ENCODE measurements at regions not wholly inside any gene's neighbourhood (a gene's known extent, or its start where the extent isn't known, plus 50 kb on each side); places are given as distances from the start of the nearest gene placed in this dataset.

DNA sequence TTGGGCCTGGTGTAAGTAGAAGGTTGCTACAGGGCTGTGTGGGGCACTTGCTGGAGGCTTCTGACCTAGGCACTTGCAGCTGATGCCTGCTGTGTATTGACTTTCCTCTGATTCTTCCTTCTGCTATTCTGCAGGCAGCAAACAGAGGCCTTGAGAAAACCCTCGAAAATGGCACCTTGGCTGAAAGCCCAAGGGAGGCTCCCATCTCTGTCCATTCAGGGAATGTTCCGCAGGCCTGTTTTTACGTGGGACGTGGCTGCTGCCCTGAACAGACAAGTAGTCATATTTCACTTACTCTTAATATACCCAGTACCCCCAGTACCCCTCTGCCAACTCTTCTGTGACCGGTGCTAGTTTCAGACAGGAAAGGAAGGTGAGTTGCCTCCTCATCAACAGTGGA, 664.7 kb downstream of the INHBA start:
- intact Hi-C loops (cut with DNase I) = no loop called here
- no peak for DNase-seq
- Histone ChIP-seq H3K27ac (ENCODE audit: low read length) (no peak overlapping the region), H3K27me3 (ENCODE audit: control insufficient read depth, insufficient read depth) (no peaks in the 10 kb centered on the region), H3K4me1 (ENCODE audit: control insufficient read depth, insufficient read depth, low read length) (no peaks in the 10 kb centered on the region), H3K9me3 (ENCODE audit: control insufficient read depth, low read length) (no peaks in the 10 kb centered on the region), H3K4me3 (ENCODE audit: low read length) (no peak overlapping the region)
- ATAC-seq = no peak
- WGBS = 78% methylated on average over 5 of the region's 5 CpGs

DNA sequence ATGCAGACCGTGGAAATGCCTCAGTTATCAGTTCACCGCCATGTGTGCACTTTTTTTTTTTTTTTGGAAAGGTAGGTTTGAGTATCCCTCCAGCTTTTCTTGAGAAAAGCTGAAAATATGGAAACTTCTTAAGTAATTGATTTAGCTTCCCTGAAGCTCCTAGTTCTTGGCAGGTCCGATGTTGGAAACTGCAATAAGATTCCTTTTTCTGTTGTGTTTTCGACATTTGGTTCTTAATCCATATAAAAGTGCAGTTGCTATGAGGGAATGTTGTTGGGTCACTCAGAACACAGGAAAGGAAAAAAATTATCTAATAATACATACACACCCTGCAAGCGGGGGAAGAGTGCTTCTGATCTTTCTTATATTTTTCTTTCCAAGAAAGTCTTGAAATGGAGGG, 665.2 kb downstream of the INHBA start:
- WGBS = 74% methylated on average over 5 of the region's 5 CpGs
- DNase-seq = no peak
- H3K4me1 ChIP-seq (ENCODE audit: control insufficient read depth, insufficient read depth, low read length) = no peaks in the 10 kb centered on the region
- H3K9me3 ChIP-seq (ENCODE audit: control insufficient read depth, low read length) = no peaks in the 10 kb centered on the region
- intact Hi-C loops (cut with DNase I) = no loop called here
- H3K27ac ChIP-seq (ENCODE audit: low read length) = no peak overlapping the region
- H3K27me3 ChIP-seq (ENCODE audit: control insufficient read depth, insufficient read depth) = no peaks in the 10 kb centered on the region
- ATAC-seq = no peak
- no peak overlapping the region for H3K4me3 ChIP-seq (ENCODE audit: low read length)

DNA sequence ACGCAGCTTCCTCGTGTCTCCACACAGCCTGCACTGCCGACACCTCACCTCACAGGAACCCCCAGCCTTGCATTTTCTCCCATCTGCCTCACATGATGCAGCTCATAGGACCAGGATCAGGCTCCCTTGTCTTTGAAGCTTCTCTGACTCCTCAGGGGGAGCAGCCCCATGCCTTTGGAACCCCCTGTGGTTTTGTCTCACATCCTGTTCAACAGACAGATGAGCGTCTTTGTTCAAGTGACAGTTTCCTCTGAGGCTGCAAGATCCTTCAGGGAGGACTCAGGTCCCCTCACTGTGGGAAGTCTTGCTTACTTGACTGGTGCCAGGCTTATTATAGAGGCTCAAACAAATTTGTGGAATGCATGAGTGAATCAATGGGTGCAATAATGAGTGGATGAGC, 667.1 kb downstream of the INHBA start:
- Histone ChIP-seq H3K9me3 (ENCODE audit: control insufficient read depth, low read length) (no peaks in the 10 kb centered on the region), H3K4me3 (ENCODE audit: low read length) (no peak overlapping the region), H3K27ac (ENCODE audit: low read length) (no peak overlapping the region), H3K27me3 (ENCODE audit: control insufficient read depth, insufficient read depth) (no peaks in the 10 kb centered on the region), H3K4me1 (ENCODE audit: control insufficient read depth, insufficient read depth, low read length) (no peaks in the 10 kb centered on the region)
- intact Hi-C loops (cut with DNase I) = no loop called here
- ATAC-seq = no peak
- no peak for DNase-seq
- WGBS = 69% methylated on average over 4 of the region's 4 CpGs

DNA sequence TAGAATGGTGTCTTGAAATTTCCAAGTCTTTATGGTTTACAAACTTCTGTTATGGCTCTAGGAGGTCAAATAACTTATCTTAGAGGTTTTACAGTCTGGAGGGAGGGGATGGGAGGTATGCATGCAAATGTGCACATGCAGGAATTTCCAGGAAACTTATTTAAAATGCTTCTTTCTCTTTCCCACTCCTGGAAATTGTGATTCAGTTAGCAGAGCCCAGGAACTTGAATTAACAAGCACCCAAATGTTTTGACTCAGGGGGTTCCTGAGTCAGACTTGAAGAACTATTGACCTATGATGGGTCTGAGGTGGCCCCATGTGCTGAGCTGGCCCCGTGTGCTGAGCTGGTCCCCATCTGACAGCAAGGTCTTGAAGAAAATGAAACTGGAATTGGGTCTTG, 669.4 kb downstream of the INHBA start:
- Histone ChIP-seq H3K9me3 (ENCODE audit: control insufficient read depth, low read length) (no peaks in the 10 kb centered on the region), H3K4me3 (ENCODE audit: low read length) (no peak overlapping the region), H3K4me1 (ENCODE audit: control insufficient read depth, insufficient read depth, low read length) (no peaks in the 10 kb centered on the region), H3K27me3 (ENCODE audit: control insufficient read depth, insufficient read depth) (no peaks in the 10 kb centered on the region), H3K27ac (ENCODE audit: low read length) (no peak overlapping the region)
- no peak for ATAC-seq
- DNase-seq = no peak
- intact Hi-C loops (cut with DNase I) = no loop called here
- 81% methylated on average over 1 of the region's 1 CpG for WGBS

GRCh38 chr7:41030673-41031072, 672.2 kb downstream of the INHBA start:
- 65% methylated on average over 5 of the region's 5 CpGs for WGBS
- ATAC-seq = no peak
- H3K4me1 ChIP-seq (ENCODE audit: control insufficient read depth, insufficient read depth, low read length) = no peaks in the 10 kb centered on the region

GRCh38 chr7:41029072-41029499, 673.8 kb downstream of the INHBA start:
- intact Hi-C loops (cut with DNase I) = no loop called here
- Histone ChIP-seq H3K27me3 (ENCODE audit: control insufficient read depth, insufficient read depth) (no peaks in the 10 kb centered on the region), H3K9me3 (ENCODE audit: control insufficient read depth, low read length) (no peaks in the 10 kb centered on the region), H3K27ac (ENCODE audit: low read length) (no peak overlapping the region), H3K4me3 (ENCODE audit: low read length) (no peak overlapping the region), H3K4me1 (ENCODE audit: control insufficient read depth, insufficient read depth, low read length) (no peaks in the 10 kb centered on the region)
- no peak for ATAC-seq
- 88% methylated on average over 5 of the region's 5 CpGs for WGBS
- DNase-seq = no peak

More at GRCh38 chr7:41030673-41031072, 672.2 kb downstream of the INHBA start:
- H3K9me3 ChIP-seq (ENCODE audit: control insufficient read depth, low read length) = no peaks in the 10 kb centered on the region
- H3K27me3 ChIP-seq (ENCODE audit: control insufficient read depth, insufficient read depth) = no peaks in the 10 kb centered on the region
- H3K27ac ChIP-seq (ENCODE audit: low read length) = no peak overlapping the region
- no peak for DNase-seq
- no peak overlapping the region for H3K4me3 ChIP-seq (ENCODE audit: low read length)
- intact Hi-C loops (cut with DNase I) = no loop called here

GRCh38 chr7:41028580-41028979, 674.3 kb downstream of the INHBA start:
- intact Hi-C loops (cut with DNase I) = no loop called here
- WGBS = 71% methylated on average over 2 of the region's 2 CpGs
- H3K4me3 ChIP-seq (ENCODE audit: low read length) = no peak overlapping the region

GRCh38 chr7:41027428-41028115, 675.3 kb downstream of the INHBA start:
- no peaks in the 10 kb centered on the region for H3K27me3 ChIP-seq (ENCODE audit: control insufficient read depth, insufficient read depth)
- no peak overlapping the region for H3K4me3 ChIP-seq (ENCODE audit: low read length)
- WGBS = 83% methylated on average over 7 of the region's 7 CpGs
- intact Hi-C loops (cut with DNase I) = no loop called here
- no peak overlapping the region for H3K27ac ChIP-seq (ENCODE audit: low read length)
- DNase-seq (no peak), ATAC-seq (no peak)
- H3K4me1 ChIP-seq (ENCODE audit: control insufficient read depth, insufficient read depth, low read length) = no peaks in the 10 kb centered on the region
- no peaks in the 10 kb centered on the region for H3K9me3 ChIP-seq (ENCODE audit: control insufficient read depth, low read length)

More at GRCh38 chr7:41028580-41028979, 674.3 kb downstream of the INHBA start:
- no peaks in the 10 kb centered on the region for H3K27me3 ChIP-seq (ENCODE audit: control insufficient read depth, insufficient read depth)
- DNase-seq (no peak), ATAC-seq (no peak)
- no peaks in the 10 kb centered on the region for H3K4me1 ChIP-seq (ENCODE audit: control insufficient read depth, insufficient read depth, low read length)
- H3K9me3 ChIP-seq (ENCODE audit: control insufficient read depth, low read length) = no peaks in the 10 kb centered on the region
- no peak overlapping the region for H3K27ac ChIP-seq (ENCODE audit: low read length)

- Histone ChIP-seq H3K4me3 (ENCODE audit: low read length) (no peak overlapping the region), H3K27ac (ENCODE audit: low read length) (no peak overlapping the region), H3K27me3 (ENCODE audit: control insufficient read depth, insufficient read depth) (no peaks in the 10 kb centered on the region), H3K4me1 (ENCODE audit: control insufficient read depth, insufficient read depth, low read length) (no peaks in the 10 kb centered on the region), H3K9me3 (ENCODE audit: control insufficient read depth, low read length) (no peaks in the 10 kb centered on the region)
- DNase-seq (no peak), ATAC-seq (no peak)
- WGBS = 92% methylated on average over 4 of the region's 4 CpGs
- intact Hi-C loops (cut with DNase I) = no loop called here
Observed at GRCh38 chr7:41024126-41024525, 678.8 kb downstream of the INHBA start.

- no peak for DNase-seq
- Histone ChIP-seq H3K9me3 (ENCODE audit: control insufficient read depth, low read length) (no peaks in the 10 kb centered on the region), H3K27me3 (ENCODE audit: control insufficient read depth, insufficient read depth) (no peaks in the 10 kb centered on the region), H3K4me1 (ENCODE audit: control insufficient read depth, insufficient read depth, low read length) (no peaks in the 10 kb centered on the region), H3K4me3 (ENCODE audit: low read length) (no peak overlapping the region), H3K27ac (ENCODE audit: low read length) (no peak overlapping the region)
- no peak for ATAC-seq
- 95% methylated on average over 1 of the region's 1 CpG for WGBS
- intact Hi-C loops (cut with DNase I) = no loop called here
Observed at GRCh38 chr7:41020056-41020455, 682.8 kb downstream of the INHBA start.

DNA sequence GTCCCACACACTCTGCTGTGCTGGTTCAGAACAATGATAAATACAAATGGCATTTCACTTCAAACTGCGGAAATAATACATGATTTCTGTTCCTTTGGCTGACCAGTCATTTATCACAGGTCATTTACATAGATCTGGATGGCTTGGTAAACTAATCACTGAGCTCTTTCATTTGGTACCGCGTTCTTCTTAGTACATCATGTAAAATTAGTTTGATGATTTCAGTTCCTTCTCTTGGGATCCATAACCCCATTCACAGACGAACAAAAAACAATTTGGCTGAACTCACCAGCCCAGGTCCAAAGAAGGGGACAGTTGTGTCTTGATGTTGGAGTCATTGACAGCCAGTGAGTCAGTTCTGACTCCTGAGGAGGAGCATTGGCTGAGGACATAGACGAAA, 689.8 kb downstream of the INHBA start:
- Histone ChIP-seq H3K4me3 (ENCODE audit: low read length) (no peak overlapping the region), H3K27me3 (ENCODE audit: control insufficient read depth, insufficient read depth) (no peaks in the 10 kb centered on the region), H3K27ac (ENCODE audit: low read length) (no peak overlapping the region), H3K9me3 (ENCODE audit: control insufficient read depth, low read length) (no peaks in the 10 kb centered on the region), H3K4me1 (ENCODE audit: control insufficient read depth, insufficient read depth, low read length) (no peaks in the 10 kb centered on the region)
- intact Hi-C loops (cut with DNase I) = no loop called here
- 79% methylated on average over 5 of the region's 5 CpGs for WGBS
- no peak for ATAC-seq
- DNase-seq = no peak

GRCh38 chr7:41012041-41012440, 690.8 kb downstream of the INHBA start:
- no peaks in the 10 kb centered on the region for H3K27me3 ChIP-seq (ENCODE audit: control insufficient read depth, insufficient read depth)
- H3K4me3 ChIP-seq (ENCODE audit: low read length) = no peak overlapping the region
- no peaks in the 10 kb centered on the region for H3K4me1 ChIP-seq (ENCODE audit: control insufficient read depth, insufficient read depth, low read length)
- H3K27ac ChIP-seq (ENCODE audit: low read length) = no peak overlapping the region
- DNase-seq = no peak
- no peak for ATAC-seq
- 94% methylated on average over 6 of the region's 6 CpGs for whole genome bisulfite sequencing
- intact Hi-C loops (cut with DNase I) = no loop called here
- H3K9me3 ChIP-seq (ENCODE audit: control insufficient read depth, low read length) = no peaks in the 10 kb centered on the region

All from right cardiac atrium (tissue), 5 donors.